B cell (primary cell): ENCODE measurements at regions not wholly inside any gene's neighbourhood (a gene's known extent, or its start where the extent isn't known, plus 50 kb on each side); places are given as distances from the start of the nearest gene placed in this dataset.

Source experiments
- CTCF ChIP-seq: fragments of 200-600 bp; IDR thresholded peaks from one replicate; pipeline ENCODE4 v1.8.0; 2022; ENCODE audit warnings: antibody characterized with exemption, mild to moderate bottlenecking
- EZH2 ChIP-seq: IDR thresholded peaks from 2 replicates; pipeline ENCODE4 v1.6.1; 2012; ENCODE audit warnings: borderline replicate concordance, low read depth, mild to moderate bottlenecking, moderate library complexity, low read length; ENCODE audit not compliant: insufficient read depth, poor library complexity, severe bottlenecking

- TF ChIP-seq CTCF (no peak), EZH2 (no peak)
These were observed 249.1 kb upstream of the NR5A2 start for GRCh38 chr1:199778324-199778955.
